NB4 (cell line): ENCODE measurements at regions not wholly inside any gene's neighbourhood (a gene's known extent, or its start where the extent isn't known, plus 50 kb on each side); places are given as distances from the start of the nearest gene placed in this dataset.

Experiments used
- MYC ChIP-seq: IDR thresholded peaks from 2 replicates; pipeline ENCODE4 v1.6.1; 2011; ENCODE audit warnings: low read depth, low read length
- POLR2A ChIP-seq: IDR thresholded peaks from 2 replicates; pipeline ENCODE4 v1.6.1; 2011; ENCODE audit warnings: mild to moderate bottlenecking; ENCODE audit not compliant: insufficient read length; ENCODE audit errors: extremely low read depth
- TF ChIP-seq, protein P1 (sequence below): IDR thresholded peaks from one replicate; pipeline ENCODE4 v1.5.1; 2012; ENCODE audit warnings: low read depth, low read length
- TF ChIP-seq, protein P2 (sequence below): IDR thresholded peaks from 2 replicates; pipeline ENCODE4 v1.6.1; 2011; ENCODE audit warnings: low read depth, low read length

DNA sequence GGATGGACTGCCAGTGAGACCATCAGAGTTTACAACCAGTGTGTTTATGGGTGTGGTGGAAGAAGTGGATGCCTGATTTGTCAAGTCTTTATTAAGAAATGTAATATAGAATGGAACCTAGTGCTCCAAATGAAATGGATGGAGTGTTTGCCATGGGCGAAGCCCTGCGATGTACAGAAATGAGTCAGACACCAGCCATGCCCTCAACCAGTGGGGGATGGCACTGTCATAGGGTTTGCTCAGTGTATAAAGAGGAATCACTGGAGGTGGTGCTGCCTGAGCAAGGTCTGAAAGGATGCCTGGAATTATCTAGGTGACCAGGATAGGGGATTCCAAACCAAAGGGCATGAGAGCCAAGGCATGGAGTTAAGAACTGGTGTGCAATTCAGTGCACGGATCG, 120.9 kb upstream of the MTNR1B start:
- TF ChIP-seq, protein P1, sequence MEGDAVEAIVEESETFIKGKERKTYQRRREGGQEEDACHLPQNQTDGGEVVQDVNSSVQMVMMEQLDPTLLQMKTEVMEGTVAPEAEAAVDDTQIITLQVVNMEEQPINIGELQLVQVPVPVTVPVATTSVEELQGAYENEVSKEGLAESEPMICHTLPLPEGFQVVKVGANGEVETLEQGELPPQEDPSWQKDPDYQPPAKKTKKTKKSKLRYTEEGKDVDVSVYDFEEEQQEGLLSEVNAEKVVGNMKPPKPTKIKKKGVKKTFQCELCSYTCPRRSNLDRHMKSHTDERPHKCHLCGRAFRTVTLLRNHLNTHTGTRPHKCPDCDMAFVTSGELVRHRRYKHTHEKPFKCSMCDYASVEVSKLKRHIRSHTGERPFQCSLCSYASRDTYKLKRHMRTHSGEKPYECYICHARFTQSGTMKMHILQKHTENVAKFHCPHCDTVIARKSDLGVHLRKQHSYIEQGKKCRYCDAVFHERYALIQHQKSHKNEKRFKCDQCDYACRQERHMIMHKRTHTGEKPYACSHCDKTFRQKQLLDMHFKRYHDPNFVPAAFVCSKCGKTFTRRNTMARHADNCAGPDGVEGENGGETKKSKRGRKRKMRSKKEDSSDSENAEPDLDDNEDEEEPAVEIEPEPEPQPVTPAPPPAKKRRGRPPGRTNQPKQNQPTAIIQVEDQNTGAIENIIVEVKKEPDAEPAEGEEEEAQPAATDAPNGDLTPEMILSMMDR, result no peak
- TF ChIP-seq POLR2A, result no peak
- TF ChIP-seq, protein P2, sequence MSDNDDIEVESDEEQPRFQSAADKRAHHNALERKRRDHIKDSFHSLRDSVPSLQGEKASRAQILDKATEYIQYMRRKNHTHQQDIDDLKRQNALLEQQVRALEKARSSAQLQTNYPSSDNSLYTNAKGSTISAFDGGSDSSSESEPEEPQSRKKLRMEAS, result no peak
- no peak for TF ChIP-seq MYC
